Liver (tissue), 8 donors: ENCODE measurements at regions not wholly inside any gene's neighbourhood (a gene's known extent, or its start where the extent isn't known, plus 50 kb on each side); places are given as distances from the start of the nearest gene placed in this dataset.
A peak's percentile ranks its signal among the peaks of the same experiment; 100 is the strongest.

ENCODE experiments used
- DNase-seq: peaks from one replicate; pipeline ENCODE4 v3.0.0-alpha.2; 2017; ENCODE audit warnings: low spot score
- H3K27ac ChIP-seq, 2 donors: one replicate each; pipeline ENCODE4 v1.7.0; 2013; ENCODE audit warnings: inconsistent platforms in 2 of 2, low read length in 2 of 2, control low read depth in 1 of 2, low read depth in 1 of 2, mild to moderate bottlenecking in 1 of 2
- H3K27me3 ChIP-seq, 4 donors: one replicate each; pipeline versions ENCODE4 v1.6.1 to v1.7.0; 2013; ENCODE audit warnings: low read length in 3 of 4, inconsistent platforms in 1 of 4, mild to moderate bottlenecking in 1 of 4, moderate library complexity in 1 of 4; ENCODE audit not compliant: control insufficient read depth in 4 of 4, insufficient read depth in 4 of 4
- H3K36me3 ChIP-seq, 4 donors: one replicate each; pipeline versions ENCODE4 v1.6.1 to v1.7.0; 2013; ENCODE audit warnings: low read length in 3 of 4, mild to moderate bottlenecking in 3 of 4, low read depth in 1 of 4, moderate library complexity in 1 of 4; ENCODE audit not compliant: control insufficient read depth in 4 of 4, insufficient read depth in 3 of 4
- H3K4me1 ChIP-seq, 4 donors: one replicate each; pipeline versions ENCODE4 v1.6.1 to v1.7.0; 2013; ENCODE audit warnings: low read length in 3 of 4, mild to moderate bottlenecking in 3 of 4, moderate library complexity in 1 of 4; ENCODE audit not compliant: control insufficient read depth in 4 of 4, insufficient read depth in 4 of 4
- H3K4me3 ChIP-seq, 3 donors: one replicate each; pipeline versions ENCODE4 v1.6.1 to v1.7.0; 2013; ENCODE audit warnings: low read length in 3 of 3, control low read depth in 1 of 3, low read depth in 1 of 3, mild to moderate bottlenecking in 1 of 3
- H3K9ac ChIP-seq, 2 donors: one replicate each; pipeline ENCODE4 v1.7.0; 2013; ENCODE audit warnings: low read length in 2 of 2, mild to moderate bottlenecking in 2 of 2, moderate library complexity in 2 of 2, control low read depth in 1 of 2, low read depth in 1 of 2
- H3K9me3 ChIP-seq, 4 donors: one replicate each; pipeline versions ENCODE4 v1.6.1 to v1.7.0; 2013; ENCODE audit warnings: low read length in 3 of 4; ENCODE audit not compliant: control insufficient read depth in 4 of 4
- EGR1 ChIP-seq, 2 donors: IDR thresholded peaks; 2 replicates each; pipeline ENCODE4 v1.6.1; 2016 to 2018; ENCODE audit warnings: antibody characterized with exemption in 2 of 2, low read depth in 2 of 2
- FOXA1 ChIP-seq: IDR thresholded peaks from 2 replicates; pipeline ENCODE4 v1.6.1; 2016; ENCODE audit warnings: antibody characterized with exemption
- FOXA2 ChIP-seq: IDR thresholded peaks from 2 replicates; pipeline ENCODE4 v1.6.1; 2016; ENCODE audit warnings: antibody characterized with exemption
- GABPA ChIP-seq, 2 donors: IDR thresholded peaks in 1 of 2; conservative IDR thresholded peaks in 1 of 2; 2 replicates each; pipeline ENCODE4 v1.6.1; 2016; ENCODE audit warnings: antibody characterized with exemption in 2 of 2, mild to moderate bottlenecking in 1 of 2, moderate library complexity in 1 of 2
- HNF4A ChIP-seq, 2 donors: conservative IDR thresholded peaks; 2 replicates each; pipeline ENCODE4 v1.6.1; 2016; ENCODE audit warnings: antibody characterized with exemption in 2 of 2, mild to moderate bottlenecking in 2 of 2
- HNF4G ChIP-seq: IDR thresholded peaks from 2 replicates; pipeline ENCODE4 v1.6.1; 2016; ENCODE audit warnings: antibody characterized with exemption
- JUND ChIP-seq, 2 donors: IDR thresholded peaks; 2 replicates each; pipeline ENCODE4 v1.6.1; 2016; ENCODE audit warnings: antibody characterized with exemption in 2 of 2
- NR2F2 ChIP-seq: IDR thresholded peaks from 2 replicates; pipeline ENCODE4 v1.6.1; 2016; ENCODE audit warnings: antibody characterized with exemption
- RAD21 ChIP-seq, 2 donors: IDR thresholded peaks; 2 replicates each; pipeline ENCODE4 v1.6.1; 2016; ENCODE audit warnings: antibody characterized with exemption in 2 of 2, mild to moderate bottlenecking in 2 of 2
- RXRA ChIP-seq, 2 donors: IDR thresholded peaks; 2 replicates each; pipeline ENCODE4 v1.6.1; 2017 to 2018; ENCODE audit warnings: antibody characterized with exemption in 2 of 2, mild to moderate bottlenecking in 1 of 2
- SP1 ChIP-seq: IDR thresholded peaks from 2 replicates; pipeline ENCODE4 v1.6.1; 2018; ENCODE audit warnings: antibody characterized with exemption, mild to moderate bottlenecking
- TAF1 ChIP-seq: conservative IDR thresholded peaks from 2 replicates; pipeline ENCODE4 v1.6.1; 2016; ENCODE audit warnings: antibody characterized with exemption, mild to moderate bottlenecking
- YY1 ChIP-seq: IDR thresholded peaks from 2 replicates; pipeline ENCODE4 v1.6.1; 2016; ENCODE audit warnings: antibody characterized with exemption, mild to moderate bottlenecking
- WGBS: extraction: QIAGEN DNeasy Blood & Tissue Kit; methylation state at CpG from one replicate; pipeline ENCODE4 v1.1.7; 2013; 5-methylcytosine and 5-hydroxymethylcytosine counted together
- TF ChIP-seq, protein P1 (sequence below): IDR thresholded peaks from 2 replicates; pipeline ENCODE4 v1.6.1; 2016; ENCODE audit warnings: antibody characterized with exemption, mild to moderate bottlenecking
- TF ChIP-seq, protein P2 (sequence below): IDR thresholded peaks from 2 replicates; pipeline ENCODE4 v1.6.1; 2016; ENCODE audit warnings: antibody characterized with exemption
- TF ChIP-seq, protein P3 (sequence below): IDR thresholded peaks from 2 replicates; pipeline ENCODE4 v1.6.1; 2016; ENCODE audit warnings: antibody characterized with exemption
- TF ChIP-seq, protein P4 (sequence below): fragments of 150-350 bp; IDR thresholded peaks from 2 replicates; pipeline ENCODE4 v1.5.1; 2017; ENCODE audit warnings: improper control_type of control experiment, low read depth, low read length; ENCODE audit not compliant: missing input control
- TF ChIP-seq, protein P5 (sequence below): IDR thresholded peaks from 2 replicates; pipeline ENCODE4 v1.6.1; 2016; ENCODE audit warnings: antibody characterized with exemption
- donor health status: healthy.
- donor health status: healthy.
- donor health status: healthy.
- donor health status: healthy.
- donor health status: healthy.

DNA sequence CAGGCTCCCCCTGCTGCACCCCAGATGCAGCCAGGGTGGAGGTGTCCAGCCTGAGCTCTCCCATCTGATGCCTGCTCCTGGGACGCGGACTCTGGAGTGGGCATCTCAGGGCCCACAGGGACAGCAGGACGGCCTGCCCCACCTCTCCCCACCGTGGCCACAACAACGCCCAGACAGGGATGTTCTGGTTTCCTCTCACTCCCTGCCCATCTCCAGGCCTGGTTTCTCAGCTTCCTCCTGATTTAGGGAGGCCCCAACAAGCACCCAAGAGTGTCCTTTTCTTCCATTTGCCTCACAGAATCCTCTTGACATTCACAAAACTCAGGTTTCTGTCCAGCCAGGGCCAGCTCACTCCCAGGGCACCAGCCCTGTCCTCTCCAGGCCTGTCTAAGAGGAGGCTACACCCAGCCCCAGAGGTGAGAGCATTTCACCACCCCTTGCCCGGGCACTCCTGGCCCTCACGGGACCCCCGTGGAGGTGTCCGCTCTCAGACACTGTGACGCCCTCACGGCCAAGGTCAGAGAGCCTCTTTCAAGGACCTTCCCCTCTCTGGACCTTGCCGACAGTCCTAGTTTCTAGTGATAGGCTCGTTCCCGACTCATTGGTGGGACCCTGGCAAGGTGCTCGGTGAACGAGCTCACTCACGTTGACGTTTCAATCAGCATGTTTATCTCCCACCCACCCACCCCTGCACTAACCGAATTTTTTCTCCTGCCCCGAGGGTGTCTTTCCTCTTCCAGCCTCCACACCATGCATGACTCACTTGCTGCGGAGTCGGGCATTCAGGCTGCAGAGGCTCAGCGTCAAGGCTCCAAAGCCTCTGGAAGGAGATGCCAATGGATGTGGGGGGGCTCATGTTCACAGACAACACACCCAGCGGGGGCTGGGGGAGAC is 62.0 kb upstream of the UNC5A start:
- Histone ChIP-seq H3K9ac (no peak overlapping the region), H3K27me3 (peaks cover 0 to 17% (median 4%) of the 10 kb centered on the region in 4 donors), H3K9me3 (no peaks in the 10 kb centered on the region), H3K4me1 (peaks cover 0 to 2% (median 0%) of the 10 kb centered on the region in 4 donors), H3K4me3 (no peak overlapping the region), H3K36me3 (no peaks in the 10 kb centered on the region), H3K27ac (no peak overlapping the region)
- TF ChIP-seq YY1 (no peak), RAD21 (IDR thresholded peaks at IDR 0.05) (no peak), FOXA2 (no peak), SP1 (no peak), HNF4G (no peak), FOXA1 (no peak), TAF1 (no peak), RXRA (IDR thresholded peaks at IDR 0.05) (no peak), NR2F2 (no peak), EGR1 (IDR thresholded peaks at IDR 0.05; ENCODE audit: low read depth in 2 of 2) (no peak), HNF4A (conservative IDR thresholded peaks at IDR 0.05) (no peak), GABPA (IDR thresholded peaks at IDR 0.05 in 1 of 2, conservative IDR thresholded peaks at IDR 0.05 in 1 of 2) (no peak), JUND (IDR thresholded peaks at IDR 0.05) (no peak)
- TF ChIP-seq, protein P1, sequence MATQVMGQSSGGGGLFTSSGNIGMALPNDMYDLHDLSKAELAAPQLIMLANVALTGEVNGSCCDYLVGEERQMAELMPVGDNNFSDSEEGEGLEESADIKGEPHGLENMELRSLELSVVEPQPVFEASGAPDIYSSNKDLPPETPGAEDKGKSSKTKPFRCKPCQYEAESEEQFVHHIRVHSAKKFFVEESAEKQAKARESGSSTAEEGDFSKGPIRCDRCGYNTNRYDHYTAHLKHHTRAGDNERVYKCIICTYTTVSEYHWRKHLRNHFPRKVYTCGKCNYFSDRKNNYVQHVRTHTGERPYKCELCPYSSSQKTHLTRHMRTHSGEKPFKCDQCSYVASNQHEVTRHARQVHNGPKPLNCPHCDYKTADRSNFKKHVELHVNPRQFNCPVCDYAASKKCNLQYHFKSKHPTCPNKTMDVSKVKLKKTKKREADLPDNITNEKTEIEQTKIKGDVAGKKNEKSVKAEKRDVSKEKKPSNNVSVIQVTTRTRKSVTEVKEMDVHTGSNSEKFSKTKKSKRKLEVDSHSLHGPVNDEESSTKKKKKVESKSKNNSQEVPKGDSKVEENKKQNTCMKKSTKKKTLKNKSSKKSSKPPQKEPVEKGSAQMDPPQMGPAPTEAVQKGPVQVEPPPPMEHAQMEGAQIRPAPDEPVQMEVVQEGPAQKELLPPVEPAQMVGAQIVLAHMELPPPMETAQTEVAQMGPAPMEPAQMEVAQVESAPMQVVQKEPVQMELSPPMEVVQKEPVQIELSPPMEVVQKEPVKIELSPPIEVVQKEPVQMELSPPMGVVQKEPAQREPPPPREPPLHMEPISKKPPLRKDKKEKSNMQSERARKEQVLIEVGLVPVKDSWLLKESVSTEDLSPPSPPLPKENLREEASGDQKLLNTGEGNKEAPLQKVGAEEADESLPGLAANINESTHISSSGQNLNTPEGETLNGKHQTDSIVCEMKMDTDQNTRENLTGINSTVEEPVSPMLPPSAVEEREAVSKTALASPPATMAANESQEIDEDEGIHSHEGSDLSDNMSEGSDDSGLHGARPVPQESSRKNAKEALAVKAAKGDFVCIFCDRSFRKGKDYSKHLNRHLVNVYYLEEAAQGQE = no peak
- TF ChIP-seq, protein P2, sequence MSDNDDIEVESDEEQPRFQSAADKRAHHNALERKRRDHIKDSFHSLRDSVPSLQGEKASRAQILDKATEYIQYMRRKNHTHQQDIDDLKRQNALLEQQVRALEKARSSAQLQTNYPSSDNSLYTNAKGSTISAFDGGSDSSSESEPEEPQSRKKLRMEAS = no peak
- TF ChIP-seq, protein P3, sequence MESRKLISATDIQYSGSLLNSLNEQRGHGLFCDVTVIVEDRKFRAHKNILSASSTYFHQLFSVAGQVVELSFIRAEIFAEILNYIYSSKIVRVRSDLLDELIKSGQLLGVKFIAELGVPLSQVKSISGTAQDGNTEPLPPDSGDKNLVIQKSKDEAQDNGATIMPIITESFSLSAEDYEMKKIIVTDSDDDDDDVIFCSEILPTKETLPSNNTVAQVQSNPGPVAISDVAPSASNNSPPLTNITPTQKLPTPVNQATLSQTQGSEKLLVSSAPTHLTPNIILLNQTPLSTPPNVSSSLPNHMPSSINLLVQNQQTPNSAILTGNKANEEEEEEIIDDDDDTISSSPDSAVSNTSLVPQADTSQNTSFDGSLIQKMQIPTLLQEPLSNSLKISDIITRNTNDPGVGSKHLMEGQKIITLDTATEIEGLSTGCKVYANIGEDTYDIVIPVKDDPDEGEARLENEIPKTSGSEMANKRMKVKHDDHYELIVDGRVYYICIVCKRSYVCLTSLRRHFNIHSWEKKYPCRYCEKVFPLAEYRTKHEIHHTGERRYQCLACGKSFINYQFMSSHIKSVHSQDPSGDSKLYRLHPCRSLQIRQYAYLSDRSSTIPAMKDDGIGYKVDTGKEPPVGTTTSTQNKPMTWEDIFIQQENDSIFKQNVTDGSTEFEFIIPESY = no peak
- TF ChIP-seq, protein P4, sequence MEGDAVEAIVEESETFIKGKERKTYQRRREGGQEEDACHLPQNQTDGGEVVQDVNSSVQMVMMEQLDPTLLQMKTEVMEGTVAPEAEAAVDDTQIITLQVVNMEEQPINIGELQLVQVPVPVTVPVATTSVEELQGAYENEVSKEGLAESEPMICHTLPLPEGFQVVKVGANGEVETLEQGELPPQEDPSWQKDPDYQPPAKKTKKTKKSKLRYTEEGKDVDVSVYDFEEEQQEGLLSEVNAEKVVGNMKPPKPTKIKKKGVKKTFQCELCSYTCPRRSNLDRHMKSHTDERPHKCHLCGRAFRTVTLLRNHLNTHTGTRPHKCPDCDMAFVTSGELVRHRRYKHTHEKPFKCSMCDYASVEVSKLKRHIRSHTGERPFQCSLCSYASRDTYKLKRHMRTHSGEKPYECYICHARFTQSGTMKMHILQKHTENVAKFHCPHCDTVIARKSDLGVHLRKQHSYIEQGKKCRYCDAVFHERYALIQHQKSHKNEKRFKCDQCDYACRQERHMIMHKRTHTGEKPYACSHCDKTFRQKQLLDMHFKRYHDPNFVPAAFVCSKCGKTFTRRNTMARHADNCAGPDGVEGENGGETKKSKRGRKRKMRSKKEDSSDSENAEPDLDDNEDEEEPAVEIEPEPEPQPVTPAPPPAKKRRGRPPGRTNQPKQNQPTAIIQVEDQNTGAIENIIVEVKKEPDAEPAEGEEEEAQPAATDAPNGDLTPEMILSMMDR = no peak
- TF ChIP-seq, protein P5, sequence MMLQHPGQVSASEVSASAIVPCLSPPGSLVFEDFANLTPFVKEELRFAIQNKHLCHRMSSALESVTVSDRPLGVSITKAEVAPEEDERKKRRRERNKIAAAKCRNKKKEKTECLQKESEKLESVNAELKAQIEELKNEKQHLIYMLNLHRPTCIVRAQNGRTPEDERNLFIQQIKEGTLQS = no peak
- 80% methylated on average over 24 of the region's 24 CpGs for WGBS
- DNase-seq = peak; percentile 21
